ENCODE measurements at regions not wholly inside any gene's neighbourhood (a gene's known extent, or its start where the extent isn't known, plus 50 kb on each side); places are given as distances from the start of the nearest gene placed in this dataset.

- H3K36me3 ChIP-seq (ENCODE audit: control insufficient read depth in 1 of 2, insufficient read depth in 2 of 2, low read length in 1 of 2), result no peaks in the 10 kb centered on the region
- intact Hi-C loops (cut with DNase I), result no loop called here
- ATAC-seq (ENCODE audit: low FRiP score), result no peak
Measured at GRCh38 chr19:20252613-20253012, 85.6 kb downstream of the ZNF486 start.

GRCh38 chr19:20250627-20251026 is 83.6 kb downstream of the ZNF486 start:
- intact Hi-C loops (cut with DNase I), result no loop called here
- no peak for ATAC-seq (ENCODE audit: low FRiP score)
- Histone ChIP-seq H3K4me3 (ENCODE audit: low read length in 2 of 2) (no peak overlapping the region), H3K36me3 (ENCODE audit: control insufficient read depth in 1 of 2, insufficient read depth in 2 of 2, low read length in 1 of 2) (no peaks in the 10 kb centered on the region), H3K4me1 (ENCODE audit: control insufficient read depth in 1 of 2, insufficient read depth in 2 of 2, low read length in 2 of 2) (no peaks in the 10 kb centered on the region), H3K9me3 (ENCODE audit: control insufficient read depth, low read length) (no peaks in the 10 kb centered on the region), H3K27ac (ENCODE audit: low read depth in 1 of 2, low read length in 2 of 2) (no peak overlapping the region), H3K27me3 (ENCODE audit: control insufficient read depth in 1 of 2, insufficient read depth in 2 of 2, low read length in 1 of 2) (no peaks in the 10 kb centered on the region)
- 77 to 84% methylated on average over 6 of the region's 6 CpGs for WGBS, 2 donors
- DNase-seq, result no peak

More at GRCh38 chr19:20252613-20253012, 85.6 kb downstream of the ZNF486 start:
- H3K27ac ChIP-seq (ENCODE audit: low read depth in 1 of 2, low read length in 2 of 2), result no peak overlapping the region
- H3K9me3 ChIP-seq (ENCODE audit: control insufficient read depth, low read length), result no peaks in the 10 kb centered on the region
- DNase-seq, result no peak
- no peaks in the 10 kb centered on the region for H3K27me3 ChIP-seq (ENCODE audit: control insufficient read depth in 1 of 2, insufficient read depth in 2 of 2, low read length in 1 of 2)
- no peak overlapping the region for H3K4me3 ChIP-seq (ENCODE audit: low read length in 2 of 2)
- no peaks in the 10 kb centered on the region for H3K4me1 ChIP-seq (ENCODE audit: control insufficient read depth in 1 of 2, insufficient read depth in 2 of 2, low read length in 2 of 2)

- WGBS, 2 donors, result 44 to 53% methylated on average over 1 of the region's 1 CpG
- Histone ChIP-seq H3K4me1 (ENCODE audit: control insufficient read depth in 1 of 2, insufficient read depth in 2 of 2, low read length in 2 of 2) (no peaks in the 10 kb centered on the region), H3K27ac (ENCODE audit: low read depth in 1 of 2, low read length in 2 of 2) (no peak overlapping the region), H3K9me3 (ENCODE audit: control insufficient read depth, low read length) (no peaks in the 10 kb centered on the region), H3K27me3 (ENCODE audit: control insufficient read depth in 1 of 2, insufficient read depth in 2 of 2, low read length in 1 of 2) (no peaks in the 10 kb centered on the region), H3K4me3 (ENCODE audit: low read length in 2 of 2) (no peak overlapping the region), H3K36me3 (ENCODE audit: control insufficient read depth in 1 of 2, insufficient read depth in 2 of 2, low read length in 1 of 2) (no peaks in the 10 kb centered on the region)
- DNase-seq, result no peak
- ATAC-seq (ENCODE audit: low FRiP score), result no peak
- intact Hi-C loops (cut with DNase I), result no loop called here
Measured at GRCh38 chr19:20250121-20250520, 83.1 kb downstream of the ZNF486 start.

Small RNA genes lying in the stretch of these regions (microRNA-seq; reads per million reads assigned to microRNA genes)
- gene MIR1270, result 2.0 to 18.5 reads per million in 2 donors
